H1 (cell line): ENCODE measurements at regions not wholly inside any gene's neighbourhood (a gene's known extent, or its start where the extent isn't known, plus 50 kb on each side); places are given as distances from the start of the nearest gene placed in this dataset.

ENCODE experiments used
- CTCF ChIA-PET: fragments of 300-600 bp; sonication (Branson Sonifier 250); formaldehyde crosslinking; loops from one replicate; lab custom pipeline; 2021; ENCODE audit not compliant: partially characterized antibody; lab: Charles Lee
- POLR2A ChIA-PET: fragments of 300-600 bp; sonication (Branson Sonifier 250); formaldehyde crosslinking; loops from one replicate; lab custom pipeline; 2021; ENCODE audit warnings: inconsistent platforms; ENCODE audit not compliant: partially characterized antibody; lab: Charles Lee
- DNase-seq, 2 experiments: peaks; one replicate each; pipeline versions ENCODE4 v3.0.0 to v3.0.0-alpha.2; 2010 to 2022; ENCODE audit warnings: low spot score in 2 of 2, low read depth in 1 of 2, mixed read lengths in 1 of 2
- FAIRE-seq: peaks from 2 replicates; lab custom pipeline; 2011; peaks lifted over from hg19 to GRCh38; lab: Jason Lieb, UNC
- H2AFZ ChIP-seq: 2 replicates; pipeline ENCODE4 v1.8.1; 2012; ENCODE audit warnings: low read length, inconsistent platforms
- H2AK5ac ChIP-seq: 2 replicates; pipeline ENCODE4 v1.6.1; 2013; ENCODE audit warnings: low read depth, low read length
- H2BK120ac ChIP-seq: replicated peaks from 2 replicates; pipeline ENCODE3; 2013; ENCODE audit warnings: low read depth, low read length, inconsistent platforms
- H2BK12ac ChIP-seq: 2 replicates; pipeline ENCODE4 v1.6.1; 2013; ENCODE audit warnings: low read depth, low read length
- H2BK15ac ChIP-seq: 2 replicates; pipeline ENCODE4 v1.6.1; 2013; ENCODE audit warnings: low read length
- H2BK20ac ChIP-seq: 2 replicates; pipeline ENCODE4 v1.6.1; 2013; ENCODE audit warnings: low read length
- H2BK5ac ChIP-seq: 2 replicates; pipeline ENCODE4 v1.6.1; 2013; ENCODE audit warnings: low read depth, low read length
- H3K14ac ChIP-seq: 2 replicates; pipeline ENCODE4 v1.6.1; 2013; ENCODE audit warnings: inconsistent platforms; ENCODE audit not compliant: insufficient read length
- H3K18ac ChIP-seq: 2 replicates; pipeline ENCODE4 v1.6.1; 2013; ENCODE audit warnings: low read length; ENCODE audit errors: extremely low read depth
- H3K23ac ChIP-seq: 2 replicates; pipeline ENCODE4 v1.6.1; 2013; ENCODE audit warnings: inconsistent platforms; ENCODE audit not compliant: insufficient read length
- H3K23me2 ChIP-seq: 2 replicates; pipeline ENCODE4 v1.6.1; 2013; ENCODE audit warnings: low read depth, low read length
- H3K27ac ChIP-seq: 2 replicates; pipeline ENCODE4 v1.6.1; 2011; ENCODE audit warnings: low read depth, low read length, inconsistent platforms
- H3K27me3 ChIP-seq, 4 experiments: replicated peaks in 1 of 4; 1 replicate in 1 of 4; 2 replicates in 3 of 4; pipeline versions ENCODE4 v1.6.1 to v1.8.1; 2011 to 2013; ENCODE audit warnings: low read length in 3 of 4, mild to moderate bottlenecking in 3 of 4, inconsistent platforms in 2 of 4, mixed read lengths in 2 of 4, moderate library complexity in 1 of 4; ENCODE audit not compliant: control insufficient read depth in 3 of 4, insufficient read depth in 3 of 4; ENCODE audit errors: extremely low read depth in 1 of 4
- H3K36me3 ChIP-seq, 4 experiments: 2 replicates each; pipeline versions ENCODE4 v1.6.1 to v1.8.1; 2011 to 2013; ENCODE audit warnings: mild to moderate bottlenecking in 4 of 4, low read length in 3 of 4, moderate library complexity in 2 of 4, control low read depth in 1 of 4, inconsistent platforms in 1 of 4; ENCODE audit not compliant: insufficient read depth in 4 of 4, control insufficient read depth in 2 of 4
- H3K4ac ChIP-seq: replicated peaks from 2 replicates; pipeline ENCODE3; 2013; ENCODE audit warnings: low read length, low read depth, mixed read lengths, inconsistent platforms; ENCODE audit not compliant: insufficient read length
- H3K4me1 ChIP-seq, 4 experiments: replicated peaks in 1 of 4; 1 replicate in 1 of 4; 2 replicates in 3 of 4; pipeline versions ENCODE4 v1.6.1 to v1.8.1; 2011 to 2013; ENCODE audit warnings: low read length in 3 of 4, inconsistent platforms in 2 of 4, mixed read lengths in 1 of 4; ENCODE audit not compliant: insufficient read depth in 4 of 4, control insufficient read depth in 3 of 4
- H3K4me2 ChIP-seq, 2 experiments: 2 replicates each; pipeline versions ENCODE4 v1.6.1 to v1.8.1; 2011 to 2013; ENCODE audit warnings: low read depth in 2 of 2, low read length in 2 of 2, control low read depth in 1 of 2, inconsistent platforms in 1 of 2, mild to moderate bottlenecking in 1 of 2; ENCODE audit not compliant: insufficient read depth in 1 of 2
- H3K4me3 ChIP-seq, 4 experiments: fragments of 200-600, 300-600 bp in 1 of 4; sonication (generic), shearing (Covaris generic), sonication (Bioruptor Twin) in 1 of 4; 2 replicates each; pipeline versions ENCODE4 v1.5.1 to v1.8.1; 2011 to 2016; ENCODE audit warnings: low read length in 4 of 4, low read depth in 3 of 4, control low read depth in 2 of 4, inconsistent platforms in 2 of 4, mild to moderate bottlenecking in 2 of 4, mixed read lengths in 1 of 4, moderate library complexity in 1 of 4; ENCODE audit not compliant: insufficient read depth in 2 of 4; ENCODE audit errors: extremely low read depth in 1 of 4
- H3K56ac ChIP-seq: replicated peaks from 2 replicates; pipeline ENCODE3; 2013; ENCODE audit warnings: low read depth, mild to moderate bottlenecking, mixed read lengths, low read length, inconsistent platforms; ENCODE audit not compliant: insufficient read length
- H3K79me1 ChIP-seq: 2 replicates; pipeline ENCODE4 v1.6.1; 2013; ENCODE audit warnings: low read depth, low read length, control low read depth
- H3K79me2 ChIP-seq, 2 experiments: 2 replicates each; pipeline versions ENCODE4 v1.6.1 to v1.8.1; 2012 to 2013; ENCODE audit warnings: low read length in 2 of 2, mild to moderate bottlenecking in 2 of 2, inconsistent platforms in 1 of 2; ENCODE audit not compliant: insufficient read depth in 2 of 2, control insufficient read depth in 1 of 2
- H3K9ac ChIP-seq, 4 experiments: replicated peaks in 1 of 4; 1 replicate in 1 of 4; 2 replicates in 3 of 4; pipeline versions ENCODE4 v1.6.1 to v1.8.1; 2011 to 2013; ENCODE audit warnings: low read depth in 3 of 4, low read length in 3 of 4, control low read depth in 2 of 4, mild to moderate bottlenecking in 2 of 4, moderate library complexity in 2 of 4, inconsistent platforms in 1 of 4; ENCODE audit errors: extremely low read depth in 1 of 4
- H3K9me3 ChIP-seq, 2 experiments: 2 replicates each; pipeline versions ENCODE4 v1.6.1 to v1.8.1; 2012 to 2013; ENCODE audit warnings: mild to moderate bottlenecking in 2 of 2, moderate library complexity in 2 of 2, control low read depth in 1 of 2, inconsistent platforms in 1 of 2, low read depth in 1 of 2, low read length in 1 of 2, mixed read lengths in 1 of 2; ENCODE audit not compliant: insufficient read depth in 2 of 2
- H4K20me1 ChIP-seq, 2 experiments: replicated peaks in 1 of 2; 2 replicates each; pipeline versions ENCODE3 to v1.8.1; 2011 to 2013; ENCODE audit warnings: inconsistent platforms in 2 of 2, low read length in 2 of 2, mild to moderate bottlenecking in 1 of 2; ENCODE audit not compliant: insufficient read depth in 2 of 2, control insufficient read depth in 1 of 2
- H4K5ac ChIP-seq: 2 replicates; pipeline ENCODE4 v1.6.1; 2013; ENCODE audit warnings: low read length, low read depth, mixed read lengths, inconsistent platforms; ENCODE audit not compliant: insufficient read length
- H4K8ac ChIP-seq: 2 replicates; pipeline ENCODE4 v1.8.0; 2013; ENCODE audit warnings: mild to moderate bottlenecking, moderate library complexity, low read length, inconsistent platforms; ENCODE audit not compliant: insufficient read depth; ENCODE audit errors: extremely low read depth
- H4K91ac ChIP-seq: replicated peaks from 2 replicates; pipeline ENCODE3; 2013; ENCODE audit warnings: low read length, mixed read lengths, inconsistent platforms; ENCODE audit not compliant: insufficient read length
- ATF3 ChIP-seq: IDR thresholded peaks from 2 replicates; pipeline ENCODE4 v1.6.1; 2011; ENCODE audit warnings: low read depth, mild to moderate bottlenecking, low read length; ENCODE audit not compliant: insufficient read depth
- BACH1 ChIP-seq: IDR thresholded peaks from 2 replicates; pipeline ENCODE4 v1.6.1; 2012; ENCODE audit warnings: low read length, improper control_type of control experiment
- CHD1 ChIP-seq: IDR thresholded peaks from 2 replicates; pipeline ENCODE4 v1.6.1; 2012; ENCODE audit warnings: low read depth, low read length, improper control_type of control experiment
- GTF2F1 ChIP-seq: IDR thresholded peaks from 2 replicates; pipeline ENCODE4 v1.6.1; 2012; ENCODE audit warnings: low read depth, low read length, improper control_type of control experiment, borderline replicate concordance
- HDAC2 ChIP-seq, 2 experiments: fragments of 300-600 bp in 1 of 2; sonication (generic) in 1 of 2; IDR thresholded peaks; 2 replicates each; pipeline ENCODE4 v1.6.1; 2011 to 2012; ENCODE audit warnings: low read depth in 2 of 2, low read length in 2 of 2, mild to moderate bottlenecking in 2 of 2, moderate library complexity in 2 of 2, borderline replicate concordance in 1 of 2, inconsistent platforms in 1 of 2
- JUN ChIP-seq: IDR thresholded peaks from 2 replicates; pipeline ENCODE4 v1.6.1; 2011; ENCODE audit warnings: low read depth, mild to moderate bottlenecking, improper control_type of control experiment, low read length
- POU5F1 ChIP-seq: IDR thresholded peaks from 2 replicates; pipeline ENCODE4 v1.6.1; 2011; ENCODE audit warnings: low read depth, mild to moderate bottlenecking, low read length, moderate library complexity
- RBBP5 ChIP-seq: IDR thresholded peaks from 2 replicates; pipeline ENCODE4 v1.7.1; 2012; ENCODE audit warnings: low read depth, mild to moderate bottlenecking, inconsistent platforms, low read length, moderate library complexity, borderline replicate concordance
- RFX5 ChIP-seq: IDR thresholded peaks from 2 replicates; pipeline ENCODE4 v1.6.1; 2011; ENCODE audit warnings: low read depth, low read length, improper control_type of control experiment, borderline replicate concordance
- SRF ChIP-seq: IDR thresholded peaks from 2 replicates; pipeline ENCODE4 v1.6.1; 2011; ENCODE audit warnings: mild to moderate bottlenecking, low read depth, low read length, moderate library complexity
- USF2 ChIP-seq: IDR thresholded peaks from 2 replicates; pipeline ENCODE4 v1.6.1; 2011; ENCODE audit warnings: low read length, improper control_type of control experiment
- YY1 ChIP-seq: IDR thresholded peaks from 2 replicates; pipeline ENCODE4 v1.6.1; 2011; ENCODE audit warnings: low read depth, mild to moderate bottlenecking, low read length
- WGBS, 2 experiments: shearing (Covaris generic) in 1 of 2; methylation state at CpG; one replicate each; pipeline versions ENCODE4 v1.1.6 to v1.1.7; 2013 to 2015; ENCODE audit warnings: low lambda C conversion rate in 2 of 2, mixed read lengths in 2 of 2, inconsistent platforms in 1 of 2, low coverage in 1 of 2, missing lambda C conversion rate in 1 of 2; ENCODE audit not compliant: insufficient replicate concordance in 2 of 2, insufficient coverage in 1 of 2, insufficient read length in 1 of 2; ENCODE audit errors: extremely low coverage in 1 of 2, missing lambda C conversion rate in 1 of 2; 5-methylcytosine and 5-hydroxymethylcytosine counted together

GRCh38 chr5:125499636-125500332 is 753.3 kb upstream of the ZNF608 start:
- Histone ChIP-seq H2BK20ac (no peak overlapping the region), H4K5ac (no peak overlapping the region), H2AK5ac (no peak overlapping the region), H3K18ac (no peak overlapping the region), H3K79me1 (no peaks in the 10 kb centered on the region), H3K23ac (no peak overlapping the region), H2BK5ac (no peak overlapping the region), H3K36me3 (no peaks in the 10 kb centered on the region), H4K20me1 (no peaks in the 10 kb centered on the region), H3K23me2 (no peaks in the 10 kb centered on the region), H3K27ac (no peak overlapping the region), H3K4me3 (no peak overlapping the region), H3K14ac (no peak overlapping the region), H3K9me3 (no peaks in the 10 kb centered on the region), H4K8ac (no peak overlapping the region), H4K91ac (no peak overlapping the region), H3K79me2 (no peaks in the 10 kb centered on the region), H3K4me1 (peaks cover 0 to 12% (median 2%) of the 10 kb centered on the region in 4 experiments; a peak in 3 of 7 replicates), H3K4ac (no peak overlapping the region), H3K9ac (no peak overlapping the region), H2BK120ac (no peak overlapping the region), H2BK12ac (no peak overlapping the region), H3K27me3 (no peaks in the 10 kb centered on the region), H2BK15ac (no peak overlapping the region), H3K4me2 (no peak overlapping the region), H3K56ac (no peak overlapping the region), H2AFZ (no peak overlapping the region)
- FAIRE-seq (no peak), DNase-seq (no peak)
- ChIA-PET POLR2A (no interaction called here), CTCF (no interaction called here)
- WGBS, 2 experiments: 51% methylated on average over 2 of the region's 2 CpGs; no CpG with 5 or more reads in 1 of the 2 experiments
- TF ChIP-seq USF2 (no peak), GTF2F1 (no peak), CHD1 (no peak), POU5F1 (no peak), ATF3 (no peak), RFX5 (no peak), RBBP5 (no peak), HDAC2 (IDR thresholded peaks at IDR 0.05; ENCODE audit: borderline replicate concordance in 1 of 2, low read depth in 2 of 2, low read length in 2 of 2) (no peak), YY1 (no peak), SRF (no peak), BACH1 (no peak), JUN (no peak)
